ENCODE measurements at regions not wholly inside any gene's neighbourhood (a gene's known extent, or its start where the extent isn't known, plus 50 kb on each side); places are given as distances from the start of the nearest gene placed in this dataset.

GRCh38 chr20:50294164-50295088 lies 103.8 kb downstream of the CEBPB start (continued):
- TF ChIP-seq MLX (CRISPR knock-in tag; conservative IDR thresholded peaks at IDR 0.05) (no peak), ZBTB34 (CRISPR knock-in tag; IDR thresholded peaks at IDR 0.05) (no peak), RBM25 (IDR thresholded peaks at IDR 0.05; ENCODE audit: low read depth, low read length, severe bottlenecking) (peak; percentile 94), NCOA6 (IDR thresholded peaks at IDR 0.05) (no peak), E2F8 (IDR thresholded peaks at IDR 0.05; ENCODE audit: low read depth, partially characterized antibody) (no peak), GTF2E2 (tag; IDR thresholded peaks at IDR 0.05) (no peak), ZBTB9 (CRISPR knock-in tag; IDR thresholded peaks at IDR 0.05) (no peak), ZNF316 (IDR thresholded peaks at IDR 0.05) (peak; percentile 38), JUND (IDR thresholded peaks at IDR 0.05; ENCODE audit: borderline replicate concordance, low read depth, low read length) (no peak), JUND (tag; IDR thresholded peaks at IDR 0.05; ENCODE audit: borderline replicate concordance, low read depth, low read length) (no peak)

Data from K562 (cell line).